GM12874 (cell line): ENCODE measurements at regions not wholly inside any gene's neighbourhood (a gene's known extent, or its start where the extent isn't known, plus 50 kb on each side); places are given as distances from the start of the nearest gene placed in this dataset.

Source experiments
- TF ChIP-seq, protein P1 (sequence below): IDR thresholded peaks from 2 replicates; pipeline ENCODE4 v1.5.1; 2011; ENCODE audit warnings: low read depth, mild to moderate bottlenecking, control low read depth, low read length, moderate library complexity; ENCODE audit not compliant: insufficient read depth

DNA sequence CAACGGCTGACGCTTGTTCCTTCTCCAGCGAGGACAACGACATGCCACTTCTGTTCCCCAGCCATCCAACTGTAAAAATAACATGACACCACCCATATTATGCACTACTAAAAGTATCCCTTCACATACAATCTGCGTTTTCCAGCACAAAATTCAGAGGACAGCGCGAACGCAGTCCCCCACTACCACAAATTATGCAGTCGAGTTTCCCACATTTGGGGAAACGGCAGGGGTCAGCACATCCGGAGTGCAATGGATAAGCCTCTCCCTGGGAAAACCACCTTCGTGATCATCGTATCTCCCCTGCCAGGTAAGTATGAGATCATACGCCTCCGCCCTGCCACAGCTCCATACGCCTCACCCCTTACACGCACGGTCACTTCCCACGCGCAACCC, 120.9 kb downstream of the PPIAL4G start:
- TF ChIP-seq, protein P1, sequence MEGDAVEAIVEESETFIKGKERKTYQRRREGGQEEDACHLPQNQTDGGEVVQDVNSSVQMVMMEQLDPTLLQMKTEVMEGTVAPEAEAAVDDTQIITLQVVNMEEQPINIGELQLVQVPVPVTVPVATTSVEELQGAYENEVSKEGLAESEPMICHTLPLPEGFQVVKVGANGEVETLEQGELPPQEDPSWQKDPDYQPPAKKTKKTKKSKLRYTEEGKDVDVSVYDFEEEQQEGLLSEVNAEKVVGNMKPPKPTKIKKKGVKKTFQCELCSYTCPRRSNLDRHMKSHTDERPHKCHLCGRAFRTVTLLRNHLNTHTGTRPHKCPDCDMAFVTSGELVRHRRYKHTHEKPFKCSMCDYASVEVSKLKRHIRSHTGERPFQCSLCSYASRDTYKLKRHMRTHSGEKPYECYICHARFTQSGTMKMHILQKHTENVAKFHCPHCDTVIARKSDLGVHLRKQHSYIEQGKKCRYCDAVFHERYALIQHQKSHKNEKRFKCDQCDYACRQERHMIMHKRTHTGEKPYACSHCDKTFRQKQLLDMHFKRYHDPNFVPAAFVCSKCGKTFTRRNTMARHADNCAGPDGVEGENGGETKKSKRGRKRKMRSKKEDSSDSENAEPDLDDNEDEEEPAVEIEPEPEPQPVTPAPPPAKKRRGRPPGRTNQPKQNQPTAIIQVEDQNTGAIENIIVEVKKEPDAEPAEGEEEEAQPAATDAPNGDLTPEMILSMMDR = no peak

DNA sequence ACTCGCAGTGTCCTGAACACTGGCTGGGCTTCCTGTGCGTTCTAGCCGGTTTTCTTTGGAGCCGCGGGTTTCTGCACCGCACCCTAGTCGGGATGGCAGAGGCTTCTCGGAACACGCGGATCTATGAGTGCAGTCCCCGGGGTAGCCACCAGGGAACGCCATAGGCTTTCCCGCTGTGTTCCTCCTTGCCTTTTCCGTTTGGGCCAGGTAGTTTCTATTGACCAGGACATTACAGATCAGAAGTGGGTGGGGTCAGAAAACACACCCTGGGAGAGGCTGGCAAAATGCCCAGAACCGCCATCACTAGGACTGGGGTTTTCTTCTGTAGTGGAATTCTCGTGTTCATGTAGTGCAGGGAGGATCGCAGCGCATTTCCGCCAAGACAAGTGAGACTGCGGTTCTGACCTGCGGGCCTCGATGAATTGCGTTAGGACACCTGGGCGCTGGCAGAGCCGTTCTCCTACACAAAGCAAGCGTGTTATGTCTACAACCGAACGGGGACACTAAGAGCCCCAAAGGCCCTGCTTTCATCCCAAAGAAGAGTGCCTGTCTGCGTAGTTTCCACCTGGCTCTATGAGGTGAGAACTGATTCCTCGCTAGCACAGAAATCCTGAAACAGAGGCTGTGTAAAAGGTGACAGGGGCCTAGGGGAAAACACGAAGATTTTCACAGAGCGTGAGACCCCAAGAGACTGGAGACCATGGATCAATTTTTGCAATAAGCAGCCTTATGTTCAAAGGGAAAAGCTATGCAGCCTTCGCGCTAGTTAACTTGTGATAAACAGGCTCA, 121.5 kb downstream of the PPIAL4G start:
- TF ChIP-seq, protein P1 = peak; percentile 53

DNA sequence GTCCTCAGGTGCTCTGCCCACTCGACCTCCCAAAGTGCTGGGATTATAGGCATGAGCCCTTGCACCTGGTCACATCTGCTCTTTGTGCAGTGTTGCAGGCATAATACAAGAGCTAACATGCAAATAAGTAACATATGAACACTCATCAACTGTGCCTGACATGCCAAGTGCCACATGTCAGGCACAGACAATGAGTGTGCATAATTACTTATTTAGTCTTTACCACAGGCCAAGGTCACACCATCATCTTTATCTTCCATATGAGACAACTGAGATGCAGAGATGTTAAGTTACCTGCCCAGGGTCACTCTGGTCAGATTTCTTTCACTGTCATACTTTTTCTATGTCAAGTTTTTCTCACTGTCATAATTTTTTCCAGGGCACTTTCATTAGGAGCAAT, 126.1 kb downstream of the PPIAL4G start:
- TF ChIP-seq, protein P1 = no peak

DNA sequence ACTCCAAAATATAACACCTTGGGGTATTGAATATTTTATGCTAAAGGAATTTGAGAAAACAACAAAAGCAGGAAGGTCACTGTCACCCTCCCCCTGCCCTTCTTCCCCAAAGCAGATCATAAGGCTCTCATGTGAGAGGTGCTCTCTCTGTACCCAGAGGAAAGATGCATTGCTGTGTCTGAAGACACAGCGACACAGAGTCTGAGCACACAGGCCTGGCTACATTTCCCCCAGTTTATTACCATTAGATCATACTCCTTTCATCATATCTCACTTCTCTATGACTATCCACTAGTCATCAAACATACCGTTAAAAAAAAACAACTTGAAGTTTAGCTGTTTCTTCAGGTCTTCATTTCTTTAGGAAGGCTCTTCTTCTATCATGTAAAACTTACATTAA, 127.1 kb downstream of the PPIAL4G start:
- TF ChIP-seq, protein P1 = no peak

DNA sequence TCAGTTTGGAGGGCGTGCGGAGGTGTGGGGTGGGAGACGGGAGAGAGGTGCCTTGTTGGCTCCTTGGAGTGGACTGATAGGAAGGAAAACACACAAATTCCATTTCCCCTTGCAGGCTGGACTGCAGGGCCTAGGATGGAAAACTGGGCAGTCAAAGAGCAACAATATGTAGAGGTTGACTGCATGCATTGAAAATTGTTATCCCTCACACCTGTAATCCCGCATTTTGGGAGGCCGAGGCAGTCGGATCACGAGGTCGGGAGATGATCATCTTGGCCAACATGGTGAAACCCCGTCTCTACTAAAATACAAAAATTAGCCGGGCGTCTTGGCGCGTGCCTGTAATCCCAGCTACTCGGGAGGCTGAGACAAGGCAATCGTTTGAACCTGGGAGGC, 128.2 kb downstream of the PPIAL4G start:
- TF ChIP-seq, protein P1 = no peak

DNA sequence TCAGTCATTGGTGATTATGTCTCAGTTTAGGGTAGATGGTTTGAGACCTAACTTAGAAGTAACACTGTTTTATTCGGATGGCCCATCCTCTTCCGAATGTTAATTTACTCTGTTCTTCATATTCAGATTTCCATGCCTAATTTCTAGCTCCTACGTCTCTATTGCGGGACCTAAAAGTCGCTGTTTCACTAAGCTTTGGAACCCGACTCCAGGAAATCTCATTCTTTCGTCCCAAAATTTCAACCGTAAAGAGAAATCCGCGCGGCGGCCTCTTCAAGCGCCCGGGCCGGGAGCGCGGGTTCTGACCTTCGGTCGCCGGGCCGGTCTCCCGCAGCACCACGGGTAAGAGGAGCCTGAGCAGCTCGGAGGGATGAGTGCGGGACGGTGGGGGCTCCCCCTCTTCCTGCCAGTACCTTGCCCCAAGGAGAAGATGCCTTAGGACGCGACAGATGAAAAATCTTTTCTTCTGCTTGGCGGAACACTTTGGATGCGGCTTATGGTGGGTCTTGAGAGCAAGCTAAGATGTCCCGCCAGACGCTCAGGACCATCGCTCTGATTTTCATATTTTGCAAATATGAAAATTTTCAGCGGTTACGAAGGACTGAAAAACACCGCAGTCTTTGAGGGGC, 128.7 kb downstream of the PPIAL4G start:
- TF ChIP-seq, protein P1 = no peak

DNA sequence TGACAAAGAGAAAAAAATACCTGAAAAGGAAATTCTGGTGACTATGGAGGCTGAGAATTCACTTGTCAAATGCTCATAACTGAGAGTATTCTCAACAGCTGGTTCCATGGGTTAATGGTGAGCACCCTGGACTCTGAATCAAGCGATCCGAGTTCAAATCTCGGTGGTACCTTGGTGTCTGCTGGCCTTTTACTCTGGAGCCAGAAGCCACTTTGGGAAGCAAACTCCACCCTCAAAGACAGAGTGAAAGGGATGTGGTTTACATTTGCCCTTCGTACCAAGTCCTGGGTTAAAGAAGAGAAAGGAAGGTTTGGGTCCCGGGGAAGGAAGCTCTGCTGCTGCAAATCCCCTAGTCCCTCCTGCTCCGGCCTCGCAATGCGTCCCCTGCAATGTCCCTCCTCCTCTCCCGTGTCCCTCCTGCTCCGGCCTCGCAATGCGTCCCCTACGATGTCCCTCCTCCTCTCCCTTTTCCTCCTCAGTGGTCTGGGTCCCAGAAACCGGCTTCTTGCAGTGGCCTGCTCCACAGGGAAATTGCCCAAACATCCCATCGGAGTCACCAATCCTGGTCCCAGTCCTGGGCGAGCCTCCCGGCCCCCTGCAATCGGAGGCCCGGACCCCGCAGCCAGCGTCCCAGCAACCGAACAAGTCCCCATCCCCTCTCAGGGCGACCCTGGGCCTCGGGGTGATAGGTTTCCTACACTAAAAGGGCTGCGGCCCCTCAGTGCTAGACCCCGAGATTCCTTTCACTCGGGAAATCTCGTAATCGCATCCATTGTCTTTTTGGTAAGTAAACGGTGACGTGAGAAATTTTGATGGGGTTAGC, 129.4 kb downstream of the PPIAL4G start:
- TF ChIP-seq, protein P1 = no peak
